B cell (primary cell): ENCODE measurements at regions not wholly inside any gene's neighbourhood (a gene's known extent, or its start where the extent isn't known, plus 50 kb on each side); places are given as distances from the start of the nearest gene placed in this dataset.

Experiments
- ATAC-seq: fragments of 200-7000 bp; cut with Tn5 transposase; one replicate; pipeline ENCODE4 v1.10.0; 2021; ENCODE audit warnings: low read depth, mild to moderate bottlenecking, moderate number of reproducible peaks, moderate library complexity
- CTCF ChIA-PET: fragments of 350-600 bp; sonication (Branson Sonifier 250); formaldehyde crosslinking; loops from one replicate; lab custom pipeline; 2021; ENCODE audit warnings: antibody characterized with exemption, inconsistent platforms; lab: Charles Lee
- POLR2A ChIA-PET: fragments of 350-600 bp; sonication (Branson Sonifier 250); formaldehyde crosslinking; loops from one replicate; lab custom pipeline; 2021; ENCODE audit warnings: antibody characterized with exemption; lab: Charles Lee
- DNase-seq: peaks from one replicate; pipeline ENCODE4 v3.0.0; 2013
- H2AFZ ChIP-seq: 2 replicates; pipeline ENCODE4 v1.6.1; 2012; ENCODE audit warnings: mild to moderate bottlenecking, low read depth, low read length; ENCODE audit not compliant: insufficient read depth, poor library complexity, severe bottlenecking
- H3K27ac ChIP-seq, 2 donors: 1 replicate in 1 of 2; 2 replicates in 1 of 2; pipeline ENCODE4 v1.5.1; 2012 to 2013; ENCODE audit warnings: low read length in 2 of 2, mild to moderate bottlenecking in 2 of 2, moderate library complexity in 1 of 2
- H3K27me3 ChIP-seq, 4 experiments: fragments of 200-600 bp in 1 of 4; sonication (generic) in 1 of 4; replicated peaks in 1 of 4; 1 replicate in 2 of 4; 2 replicates in 2 of 4; pipeline versions ENCODE4 v1.6.1 to v1.7.0; 2013 to 2016; ENCODE audit warnings: low read length in 3 of 4, mild to moderate bottlenecking in 2 of 4, mixed read lengths in 1 of 4, moderate library complexity in 1 of 4; ENCODE audit not compliant: insufficient read depth in 4 of 4, control insufficient read depth in 3 of 4; ENCODE audit errors: control extremely low read depth in 1 of 4
- H3K36me3 ChIP-seq, 2 experiments: replicated peaks in 1 of 2; 1 replicate in 1 of 2; 2 replicates in 1 of 2; pipeline versions ENCODE4 v1.6.1 to v1.7.1; 2013; ENCODE audit warnings: low read length in 1 of 2; ENCODE audit not compliant: insufficient read depth in 2 of 2, control insufficient read depth in 1 of 2; ENCODE audit errors: control extremely low read depth in 1 of 2, extremely low read depth in 1 of 2
- H3K4me1 ChIP-seq, 2 donors: fragments of 200-600 bp in 1 of 2; sonication (generic) in 1 of 2; 1 replicate in 1 of 2; 2 replicates in 1 of 2; pipeline versions ENCODE4 v1.5.1 to v1.6.1; 2013 to 2017; ENCODE audit warnings: low read length in 2 of 2; ENCODE audit not compliant: control insufficient read depth in 2 of 2, insufficient read depth in 2 of 2
- H3K4me2 ChIP-seq: replicated peaks from 2 replicates; pipeline ENCODE3; 2012; ENCODE audit warnings: mild to moderate bottlenecking, low read depth, low read length; ENCODE audit not compliant: poor library complexity, severe bottlenecking
- H3K4me3 ChIP-seq, 5 experiments: fragments of 200-600 bp in 1 of 5; sonication (generic) in 1 of 5; 1 replicate in 3 of 5; 2 replicates in 2 of 5; pipeline versions ENCODE4 v1.5.1 to v1.7.0; 2011 to 2016; ENCODE audit warnings: low read length in 4 of 5, mild to moderate bottlenecking in 4 of 5, low read depth in 2 of 5, control low read depth in 1 of 5, moderate library complexity in 1 of 5; ENCODE audit not compliant: insufficient read depth in 1 of 5; ENCODE audit errors: control extremely low read depth in 1 of 5, extremely low read depth in 1 of 5
- H3K79me2 ChIP-seq: fragments of 200-600 bp; sonication (generic); one replicate; pipeline ENCODE4 v1.6.0; 2016; ENCODE audit warnings: low read length; ENCODE audit not compliant: control insufficient read depth, insufficient read depth
- H3K9ac ChIP-seq: fragments of 200-600 bp; sonication (generic); 2 replicates; pipeline ENCODE4 v1.6.1; 2017; ENCODE audit warnings: mild to moderate bottlenecking, low read length, moderate library complexity
- H3K9me3 ChIP-seq, 3 donors: one replicate each; pipeline versions ENCODE4 v1.6.1 to v1.7.1; 2013; ENCODE audit warnings: low read length in 2 of 3; ENCODE audit not compliant: control insufficient read depth in 2 of 3, insufficient read depth in 1 of 3; ENCODE audit errors: control extremely low read depth in 1 of 3
- H4K20me1 ChIP-seq: 2 replicates; pipeline ENCODE4 v1.6.0; 2012; ENCODE audit warnings: mild to moderate bottlenecking, low read length; ENCODE audit not compliant: insufficient read depth, control insufficient read depth, poor library complexity, severe bottlenecking
- H3K27ac Mint-ChIP-seq: one replicate; pipeline ENCODE4 v1.8.0; 2021; ENCODE audit warnings: mixed read lengths
- H3K27me3 Mint-ChIP-seq: one replicate; pipeline ENCODE4 v1.8.0; 2021; ENCODE audit warnings: mixed read lengths
- H3K4me1 Mint-ChIP-seq: one replicate; pipeline ENCODE4 v1.8.0; 2021; ENCODE audit warnings: mixed read lengths
- H3K4me3 Mint-ChIP-seq: one replicate; pipeline ENCODE4 v1.8.0; 2021; ENCODE audit warnings: mixed read lengths
- H3K9me3 Mint-ChIP-seq: one replicate; pipeline ENCODE4 v1.8.0; 2022; ENCODE audit warnings: mixed read lengths; ENCODE audit not compliant: insufficient read depth
- CTCF ChIP-seq: fragments of 200-600 bp; IDR thresholded peaks from one replicate; pipeline ENCODE4 v1.8.0; 2022; ENCODE audit warnings: antibody characterized with exemption, mild to moderate bottlenecking
- EZH2 ChIP-seq: IDR thresholded peaks from 2 replicates; pipeline ENCODE4 v1.6.1; 2012; ENCODE audit warnings: borderline replicate concordance, low read depth, mild to moderate bottlenecking, moderate library complexity, low read length; ENCODE audit not compliant: insufficient read depth, poor library complexity, severe bottlenecking
- WGBS: methylation state at CpG from one replicate; pipeline ENCODE4 v1.1.5; 2013; ENCODE audit warnings: missing lambda C conversion rate; ENCODE audit not compliant: insufficient coverage; 5-methylcytosine and 5-hydroxymethylcytosine counted together
- intact Hi-C: fragments of 100-400 bp; cut with micrococcal nuclease; formaldehyde crosslinking; loops from one replicate; pipeline ENCODE4 v1.10.0; 2022

- Histone ChIP-seq H3K9ac (no peak overlapping the region), H3K4me3 (no peak overlapping the region), H2AFZ (no peak overlapping the region), H3K27me3 (no peaks in the 10 kb centered on the region), H3K79me2 (no peaks in the 10 kb centered on the region), H3K4me2 (no peak overlapping the region), H4K20me1 (no peaks in the 10 kb centered on the region), H3K27ac (no peak overlapping the region), H3K4me1 (no peaks in the 10 kb centered on the region), H3K36me3 (no peaks in the 10 kb centered on the region), H3K9me3 (no peaks in the 10 kb centered on the region)
- Mint-ChIP-seq H3K27ac (no peak overlapping the region), H3K4me1 (no peaks in the 10 kb centered on the region), H3K4me3 (no peak overlapping the region), H3K9me3 (peaks cover 6% of the 10 kb centered on the region), H3K27me3 (no peaks in the 10 kb centered on the region)
- no peak for TF ChIP-seq CTCF
- no peak for TF ChIP-seq EZH2
- ChIA-PET POLR2A (no interaction called here), CTCF (no interaction called here)
- no peak for DNase-seq
- intact Hi-C loops: no loop called here
- ATAC-seq: no peak
Observed at GRCh38 chr4:60452266-60452665, 747.9 kb upstream of the ADGRL3 start.

GRCh38 chr4:60455380-60455779 is 744.7 kb upstream of the ADGRL3 start:
- no peaks in the 10 kb centered on the region for H3K79me2 ChIP-seq
- Mint-ChIP-seq H3K9me3 (peaks cover 6% of the 10 kb centered on the region), H3K27me3 (no peaks in the 10 kb centered on the region), H3K4me3 (no peak overlapping the region), H3K4me1 (no peaks in the 10 kb centered on the region), H3K27ac (no peak overlapping the region)
- no peaks in the 10 kb centered on the region for H3K36me3 ChIP-seq
- H3K9ac ChIP-seq: no peak overlapping the region
- no peaks in the 10 kb centered on the region for H4K20me1 ChIP-seq
- H3K4me1 ChIP-seq: no peaks in the 10 kb centered on the region
- WGBS: no CpG with 5 or more reads among the region's 1 CpG
- ATAC-seq: no peak
- H3K9me3 ChIP-seq: no peaks in the 10 kb centered on the region
- H2AFZ ChIP-seq: no peak overlapping the region
- DNase-seq: no peak
- POLR2A ChIA-PET: no interaction called here
- H3K27me3 ChIP-seq: no peaks in the 10 kb centered on the region
- no peak overlapping the region for H3K27ac ChIP-seq
- no peak overlapping the region for H3K4me2 ChIP-seq
- TF ChIP-seq CTCF: no peak
- no peak for TF ChIP-seq EZH2
- intact Hi-C loops: no loop called here
- no peak overlapping the region for H3K4me3 ChIP-seq
- CTCF ChIA-PET: no interaction called here
